Adrenal gland (tissue), 9 donors: ENCODE measurements at regions not wholly inside any gene's neighbourhood (a gene's known extent, or its start where the extent isn't known, plus 50 kb on each side); places are given as distances from the start of the nearest gene placed in this dataset.
"Not testable (repeated sequence)": the region's sequence is repeated elsewhere in the genome, so short reads cannot be mapped to it uniquely, and the experiment has no call there.

Experiments
- DNase-seq, 7 donors: peaks; one replicate each; pipeline ENCODE4 v3.0.0-alpha.2; 2019 to 2020
- H3K27ac ChIP-seq, 5 donors: fragments of 200-600 bp; sonication (generic) in 4 of 5; 1 replicate in 3 of 5; 2 replicates in 2 of 5; pipeline versions ENCODE4 v1.5.1 to v1.8.0; 2016 to 2020; ENCODE audit warnings: mild to moderate bottlenecking in 1 of 5
- H3K27me3 ChIP-seq: fragments of 200-600 bp; 2 replicates; pipeline ENCODE4 v1.8.0; 2021
- H3K36me3 ChIP-seq, 2 donors: fragments of 200-600 bp; replicated peaks in 1 of 2; 1 replicate in 1 of 2; 2 replicates in 1 of 2; pipeline versions ENCODE4 v1.5.1 to v1.8.0; 2018 to 2022
- H3K4me1 ChIP-seq, 2 donors: fragments of 200-600 bp; replicated peaks in 1 of 2; 1 replicate in 1 of 2; 2 replicates in 1 of 2; pipeline versions ENCODE4 v1.5.1 to v1.8.0; 2018 to 2021
- H3K4me3 ChIP-seq, 4 donors: fragments of 200-600 bp; sonication (generic) in 3 of 4; one replicate each; pipeline ENCODE4 v1.5.1; 2016 to 2018
- H3K9me3 ChIP-seq, 3 donors: fragments of 200-600 bp; sonication (generic) in 1 of 3; replicated peaks in 1 of 3; 1 replicate in 2 of 3; 2 replicates in 1 of 3; pipeline versions ENCODE4 v1.5.1 to v1.8.0; 2016 to 2021
- POLR2A ChIP-seq, 2 donors: fragments of 450-650 bp; IDR thresholded peaks; one replicate each; pipeline ENCODE4 v1.6.1; 2017; ENCODE audit warnings: antibody characterized with exemption in 2 of 2, mild to moderate bottlenecking in 2 of 2, moderate library complexity in 1 of 2
- WGBS, 4 donors: extraction: QIAGEN DNeasy Blood & Tissue Kit in 2 of 4; methylation state at CpG; one replicate each; pipeline versions ENCODE4 v1.1.5 to v1.1.7; 2013 to 2017; 5-methylcytosine and 5-hydroxymethylcytosine counted together
- intact Hi-C, 2 donors: fragments of 100-400 bp; cut with DNase I; formaldehyde crosslinking; loops; one replicate each; pipeline versions ENCODE4 v1.14.1 to v1.15.0; 2022 to 2023
- TF ChIP-seq, protein P1 (sequence below), 6 experiments: fragments of 450-650 bp in 4 of 6; fragments of 200-600 bp in 2 of 6; sonication (generic) in 1 of 6; IDR thresholded peaks; 1 replicate in 5 of 6; 2 replicates in 1 of 6; pipeline versions ENCODE4 v1.5.1 to v1.8.0; 2016 to 2021; ENCODE audit warnings: antibody characterized with exemption in 6 of 6, mild to moderate bottlenecking in 2 of 6, moderate library complexity in 1 of 6
- donor health status: healthy with polysubstance abuse.
- donor health status: Bipolar disorder and iron deficiency.
- donor health status: DM: yes; HTN: yes; CAD: no.
- donor health status: DM: no; HTN: no; CAD: no.
- donor health status: DM: no; HTN: no; CAD: no.

DNA sequence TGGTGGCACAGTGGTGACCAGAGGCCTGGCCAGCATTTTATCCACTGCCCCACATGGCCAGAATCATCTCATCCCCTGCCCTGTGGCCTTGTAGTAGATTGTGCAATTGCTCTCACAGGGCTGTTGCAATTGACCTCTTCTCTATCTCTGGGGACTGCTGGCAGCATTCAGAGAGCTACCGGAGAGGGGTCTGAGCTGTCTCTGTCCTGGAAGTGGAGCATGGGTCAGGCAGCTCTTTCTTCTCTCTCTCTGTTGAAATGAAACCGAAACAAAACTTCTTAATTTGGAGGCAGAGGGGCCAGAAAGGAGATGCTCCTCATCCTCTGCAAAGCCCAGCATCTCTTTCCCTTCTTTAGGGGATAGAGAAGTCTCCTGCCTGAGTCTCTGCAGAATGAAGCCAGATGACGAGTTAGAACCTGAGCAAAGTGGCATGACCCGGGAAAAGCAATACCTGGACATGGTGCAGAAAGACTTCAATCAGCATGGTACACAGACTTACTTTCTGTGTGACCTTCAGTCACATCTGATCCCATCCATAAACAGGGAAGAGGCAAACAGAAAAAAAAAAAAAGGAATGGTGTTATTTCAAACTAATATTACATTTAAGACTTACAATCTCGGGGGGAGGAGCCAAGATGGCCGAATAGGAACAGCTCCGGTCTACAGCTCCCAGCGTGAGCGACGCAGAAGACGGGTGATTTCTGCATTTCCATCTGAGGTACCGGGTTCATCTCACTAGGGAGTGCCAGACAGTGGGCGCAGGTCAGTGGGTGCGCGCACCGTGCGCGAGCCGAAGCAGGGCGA, 144.5 kb upstream of the BCL6 start:
- H3K36me3 ChIP-seq: no peaks in the 10 kb centered on the region
- H3K4me1 ChIP-seq: peaks cover 0 to 5% of the 10 kb centered on the region in 2 donors
- H3K27me3 ChIP-seq: no peaks in the 10 kb centered on the region
- intact Hi-C loops: no loop called here
- no peak for TF ChIP-seq POLR2A (IDR thresholded peaks at IDR 0.05)
- TF ChIP-seq, protein P1, sequence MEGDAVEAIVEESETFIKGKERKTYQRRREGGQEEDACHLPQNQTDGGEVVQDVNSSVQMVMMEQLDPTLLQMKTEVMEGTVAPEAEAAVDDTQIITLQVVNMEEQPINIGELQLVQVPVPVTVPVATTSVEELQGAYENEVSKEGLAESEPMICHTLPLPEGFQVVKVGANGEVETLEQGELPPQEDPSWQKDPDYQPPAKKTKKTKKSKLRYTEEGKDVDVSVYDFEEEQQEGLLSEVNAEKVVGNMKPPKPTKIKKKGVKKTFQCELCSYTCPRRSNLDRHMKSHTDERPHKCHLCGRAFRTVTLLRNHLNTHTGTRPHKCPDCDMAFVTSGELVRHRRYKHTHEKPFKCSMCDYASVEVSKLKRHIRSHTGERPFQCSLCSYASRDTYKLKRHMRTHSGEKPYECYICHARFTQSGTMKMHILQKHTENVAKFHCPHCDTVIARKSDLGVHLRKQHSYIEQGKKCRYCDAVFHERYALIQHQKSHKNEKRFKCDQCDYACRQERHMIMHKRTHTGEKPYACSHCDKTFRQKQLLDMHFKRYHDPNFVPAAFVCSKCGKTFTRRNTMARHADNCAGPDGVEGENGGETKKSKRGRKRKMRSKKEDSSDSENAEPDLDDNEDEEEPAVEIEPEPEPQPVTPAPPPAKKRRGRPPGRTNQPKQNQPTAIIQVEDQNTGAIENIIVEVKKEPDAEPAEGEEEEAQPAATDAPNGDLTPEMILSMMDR (IDR thresholded peaks at IDR 0.05): no peak
- peak overlapping the region in 1 of 4 donors; percentile 7 for H3K4me3 ChIP-seq
- peak overlapping the region in 2 of 5 donors; percentile 37 to 79 for H3K27ac ChIP-seq
- peak; percentile 37 to 84 (median 75) for DNase-seq
- WGBS, 4 donors: 77 to 90% (median 83%) methylated on average over 19 to 20 of the region's 20 CpGs
- H3K9me3 ChIP-seq: no peaks in the 10 kb centered on the region

DNA sequence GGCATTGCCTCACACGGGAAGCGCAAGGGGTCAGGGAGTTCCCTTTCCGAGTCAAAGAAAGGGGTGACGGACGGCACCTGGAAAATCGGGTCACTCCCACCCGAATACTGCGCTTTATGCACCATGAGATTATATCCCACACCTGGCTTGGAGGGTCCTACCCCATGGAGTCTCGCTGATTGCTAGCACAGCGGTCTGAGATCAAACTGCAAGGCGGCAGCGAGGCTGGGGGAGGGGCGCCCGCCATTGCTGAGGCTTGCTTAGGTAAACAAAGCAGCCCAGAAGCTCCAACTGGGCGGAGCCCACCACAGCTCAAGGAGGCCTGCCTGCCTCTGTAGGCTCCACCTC, 145.1 kb upstream of the BCL6 start:
- WGBS, 4 donors: 80 to 96% (median 87%) methylated on average over 6 to 15 of the region's 15 CpGs
- H3K9me3 ChIP-seq, H3K27ac ChIP-seq, DNase-seq, H3K4me3 ChIP-seq, H3K27me3 ChIP-seq, intact Hi-C loops, H3K4me1 ChIP-seq, H3K36me3 ChIP-seq: not testable (repeated sequence)

DNA sequence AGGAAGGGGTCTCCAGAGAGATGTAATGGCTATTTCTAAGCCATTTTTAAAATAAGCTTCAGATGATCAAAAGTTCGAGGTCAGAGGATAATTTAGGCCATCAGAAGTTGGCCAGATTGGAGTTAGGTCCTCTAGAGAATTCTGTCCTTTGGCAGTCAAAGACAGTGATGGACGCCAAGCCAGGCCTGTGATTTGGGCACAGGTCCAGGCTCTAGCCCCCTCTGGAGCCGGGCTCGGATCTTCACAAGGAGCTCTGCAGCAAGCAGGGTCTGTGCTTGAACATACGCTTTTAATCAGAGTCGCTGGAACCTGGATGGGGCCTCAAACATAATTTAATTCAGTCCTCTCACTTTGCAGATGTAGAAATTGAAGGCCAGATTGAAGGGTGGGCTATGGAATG, 151.4 kb upstream of the BCL6 start:
- Histone ChIP-seq H3K27me3 (no peaks in the 10 kb centered on the region), H3K9me3 (no peaks in the 10 kb centered on the region), H3K4me1 (no peaks in the 10 kb centered on the region), H3K4me3 (no peak overlapping the region), H3K27ac (no peak overlapping the region), H3K36me3 (no peaks in the 10 kb centered on the region)
- intact Hi-C loops: no loop called here
- no peak for DNase-seq
- WGBS, 4 donors: 64 to 87% (median 70%) methylated on average over 5 to 6 of the region's 6 CpGs
- TF ChIP-seq POLR2A (IDR thresholded peaks at IDR 0.05): no peak
- TF ChIP-seq, protein P1 (IDR thresholded peaks at IDR 0.05): no peak

DNA sequence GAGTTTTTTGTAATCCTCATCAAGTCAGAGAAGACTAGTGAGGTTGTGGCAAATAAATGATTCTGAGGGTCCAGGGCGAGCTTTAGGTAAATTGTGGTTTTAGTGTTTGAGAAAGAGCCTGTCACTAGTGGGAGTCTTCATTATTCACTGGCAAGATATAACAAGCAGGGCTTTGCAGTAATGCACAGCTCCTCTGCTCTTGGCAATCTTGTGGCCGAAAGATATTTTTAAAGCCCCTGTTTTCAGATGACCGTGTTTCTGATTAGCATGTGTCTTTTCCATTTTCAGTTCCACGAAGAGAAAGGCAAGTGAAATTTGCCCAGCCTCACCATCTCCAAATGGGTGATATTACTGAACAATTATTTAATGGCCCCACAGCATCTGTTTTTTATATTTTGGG, 154.0 kb upstream of the BCL6 start:
- no peak for TF ChIP-seq POLR2A (IDR thresholded peaks at IDR 0.05)
- TF ChIP-seq, protein P1 (IDR thresholded peaks at IDR 0.05): no peak
- no peaks in the 10 kb centered on the region for H3K9me3 ChIP-seq
- no peak for DNase-seq
- intact Hi-C loops: no loop called here
- no peaks in the 10 kb centered on the region for H3K36me3 ChIP-seq
- no peaks in the 10 kb centered on the region for H3K4me1 ChIP-seq
- no peak overlapping the region for H3K27ac ChIP-seq
- H3K4me3 ChIP-seq: no peak overlapping the region
- WGBS, 4 donors: 81 to 87% (median 84%) methylated on average over 4 of the region's 4 CpGs
- H3K27me3 ChIP-seq: no peaks in the 10 kb centered on the region
